ENCODE measurements at regions not wholly inside any gene's neighbourhood (a gene's known extent, or its start where the extent isn't known, plus 50 kb on each side); places are given as distances from the start of the nearest gene placed in this dataset.

- CTCF ChIA-PET, result no interaction called here
- POLR2A ChIA-PET, result no interaction called here
- FAIRE-seq, result no peak
Observed at GRCh38 chr9:126033318-126033717, 286.1 kb downstream of the PBX3 start.

GRCh38 chr9:126033956-126034355, 286.8 kb downstream of the PBX3 start:
- FAIRE-seq (no peak), DNase-seq (ENCODE audit: low read depth, low spot score) (no peak)
- BruUV-seq (replicated peaks), result no TSS peak
- Histone ChIP-seq H3K9ac (replicated peaks; ENCODE audit: extremely low read depth, insufficient read depth, low read length) (no peak overlapping the region), H4K20me1 (replicated peaks; ENCODE audit: control insufficient read depth, extremely low read depth, insufficient read depth, low read length) (no peaks in the 10 kb centered on the region), H3K4me3 (replicated peaks in 1 of 3; ENCODE audit: insufficient read depth in 1 of 3, low read depth in 1 of 3, low read length in 3 of 3) (no peak overlapping the region), H3K36me3 (ENCODE audit: control insufficient read depth in 2 of 2, extremely low read depth in 1 of 2, insufficient read depth in 2 of 2, low read length in 2 of 2) (no peaks in the 10 kb centered on the region), H3K4me2 (ENCODE audit: insufficient read depth, low read length) (no peak overlapping the region), H3K4me1 (ENCODE audit: control insufficient read depth, extremely low read depth, insufficient read depth, low read length) (no peaks in the 10 kb centered on the region), H2AFZ (ENCODE audit: low read depth, low read length) (no peak overlapping the region), H3K9me1 (replicated peaks; ENCODE audit: control insufficient read depth, extremely low read depth, insufficient read depth, low read length) (no peaks in the 10 kb centered on the region), H3K79me2 (ENCODE audit: control insufficient read depth, insufficient read depth, low read length) (no peaks in the 10 kb centered on the region), H3K9me3 (replicated peaks; ENCODE audit: control insufficient read depth, insufficient read depth, low read length) (no peaks in the 10 kb centered on the region), H3K27me3 (ENCODE audit: control insufficient read depth in 2 of 2, insufficient read depth in 2 of 2, low read length in 2 of 2) (peaks cover 0 to 8% of the 10 kb centered on the region in 2 experiments), H3K27ac (ENCODE audit: insufficient read depth, low read depth, low read length) (no peak overlapping the region)
- dilution Hi-C loops (cut with MboI; ENCODE audit: extremely low pct_ligation_motif_present, low sequenced_read_pairs) (no loop called here), intact Hi-C loops (cut with micrococcal nuclease) (no loop called here)
- ChIA-PET POLR2A (no interaction called here), CTCF (no interaction called here)
- TF ChIP-seq MYC (IDR thresholded peaks at IDR 0.05; ENCODE audit: low read depth, low read length) (no peak), POLR2AphosphoS5 (IDR thresholded peaks at IDR 0.05; ENCODE audit: insufficient read depth, low read depth, low read length) (no peak), EZH2 (IDR thresholded peaks at IDR 0.05; ENCODE audit: borderline replicate concordance, low read depth, low read length, severe bottlenecking) (no peak), JUN (IDR thresholded peaks at IDR 0.05; ENCODE audit: borderline replicate concordance, insufficient read depth, insufficient read length, low read depth) (no peak), GATA2 (IDR thresholded peaks at IDR 0.05; ENCODE audit: insufficient read depth, insufficient read length, low read depth, low read length) (no peak), POLR2A (IDR thresholded peaks at IDR 0.05; ENCODE audit: low read depth, low read length) (no peak), FOS (IDR thresholded peaks at IDR 0.05; ENCODE audit: borderline replicate concordance, insufficient read depth, low read length) (no peak), MAX (IDR thresholded peaks at IDR 0.05; ENCODE audit: insufficient read depth, insufficient read length) (no peak), CTCF (IDR thresholded peaks at IDR 0.05; ENCODE audit: extremely low read depth in 1 of 2, insufficient read depth in 1 of 2, low read depth in 1 of 2, low read length in 2 of 2) (no peak)

More at GRCh38 chr9:126033318-126033717, 286.1 kb downstream of the PBX3 start:
- H2AFZ ChIP-seq (ENCODE audit: low read depth, low read length), result no peak overlapping the region
- no peaks in the 10 kb centered on the region for H3K9me3 ChIP-seq (replicated peaks; ENCODE audit: control insufficient read depth, insufficient read depth, low read length)
- no peaks in the 10 kb centered on the region for H3K79me2 ChIP-seq (ENCODE audit: control insufficient read depth, insufficient read depth, low read length)
- H3K27ac ChIP-seq (ENCODE audit: insufficient read depth, low read depth, low read length), result no peak overlapping the region
- intact Hi-C loops (cut with micrococcal nuclease) (no loop called here), dilution Hi-C loops (cut with MboI; ENCODE audit: extremely low pct_ligation_motif_present, low sequenced_read_pairs) (no loop called here)
- no peaks in the 10 kb centered on the region for H4K20me1 ChIP-seq (replicated peaks; ENCODE audit: control insufficient read depth, extremely low read depth, insufficient read depth, low read length)
- no peaks in the 10 kb centered on the region for H3K9me1 ChIP-seq (replicated peaks; ENCODE audit: control insufficient read depth, extremely low read depth, insufficient read depth, low read length)
- no peaks in the 10 kb centered on the region for H3K36me3 ChIP-seq (ENCODE audit: control insufficient read depth in 2 of 2, extremely low read depth in 1 of 2, insufficient read depth in 2 of 2, low read length in 2 of 2)
- no peak for DNase-seq (ENCODE audit: low read depth, low spot score)
- H3K4me1 ChIP-seq (ENCODE audit: control insufficient read depth, extremely low read depth, insufficient read depth, low read length), result no peaks in the 10 kb centered on the region
- no peak overlapping the region for H3K4me3 ChIP-seq (replicated peaks in 1 of 3; ENCODE audit: insufficient read depth in 1 of 3, low read depth in 1 of 3, low read length in 3 of 3)
- TF ChIP-seq POLR2A (IDR thresholded peaks at IDR 0.05; ENCODE audit: low read depth, low read length), result no peak
- TF ChIP-seq CTCF (IDR thresholded peaks at IDR 0.05; ENCODE audit: extremely low read depth in 1 of 2, insufficient read depth in 1 of 2, low read depth in 1 of 2, low read length in 2 of 2), result no peak
- TF ChIP-seq EZH2 (IDR thresholded peaks at IDR 0.05; ENCODE audit: borderline replicate concordance, low read depth, low read length, severe bottlenecking), result no peak
- no peak for TF ChIP-seq GATA2 (IDR thresholded peaks at IDR 0.05; ENCODE audit: insufficient read depth, insufficient read length, low read depth, low read length)
- H3K9ac ChIP-seq (replicated peaks; ENCODE audit: extremely low read depth, insufficient read depth, low read length), result no peak overlapping the region
- peaks cover 0 to 6% of the 10 kb centered on the region in 2 experiments for H3K27me3 ChIP-seq (ENCODE audit: control insufficient read depth in 2 of 2, insufficient read depth in 2 of 2, low read length in 2 of 2)
- no peak overlapping the region for H3K4me2 ChIP-seq (ENCODE audit: insufficient read depth, low read length)
- BruUV-seq (replicated peaks), result no TSS peak

Measured in endothelial cell of umbilical vein (primary cell).